HG03039 (cell line): ENCODE measurements at regions not wholly inside any gene's neighbourhood (a gene's known extent, or its start where the extent isn't known, plus 50 kb on each side); places are given as distances from the start of the nearest gene placed in this dataset.
A peak's percentile ranks its signal among the peaks of the same experiment; 100 is the strongest.
"Not testable (repeated sequence)": the region's sequence is repeated elsewhere in the genome, so short reads cannot be mapped to it uniquely, and the experiment has no call there.

Source experiments
- ATAC-seq: cut with Tn5 transposase; IDR thresholded peaks from one replicate; pipeline ENCODE4 v1.9.1; 2021; ENCODE audit warnings: mild to moderate bottlenecking, moderate library complexity; ENCODE audit not compliant: unreplicated experiment

DNA sequence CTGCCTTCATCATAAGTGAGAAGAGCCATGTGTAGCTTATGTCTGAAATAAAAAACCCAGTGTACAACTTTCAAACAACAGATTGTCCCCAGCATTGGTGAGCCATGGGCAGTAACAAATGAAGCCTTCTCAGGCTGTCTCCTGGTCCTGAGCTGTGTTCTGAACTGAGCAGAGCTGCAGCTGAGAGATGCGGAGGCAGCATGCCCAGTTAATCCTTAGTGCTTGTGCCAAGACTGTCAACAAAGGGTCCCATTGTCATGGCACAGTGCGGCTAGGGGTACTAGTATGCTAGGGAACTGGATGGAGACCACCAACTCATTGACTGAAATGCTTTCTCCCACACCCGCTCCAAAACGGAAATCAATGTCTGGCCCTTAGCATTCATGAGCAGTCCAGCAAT, 154.3 kb downstream of the RMST start:
- no peak for ATAC-seq

DNA sequence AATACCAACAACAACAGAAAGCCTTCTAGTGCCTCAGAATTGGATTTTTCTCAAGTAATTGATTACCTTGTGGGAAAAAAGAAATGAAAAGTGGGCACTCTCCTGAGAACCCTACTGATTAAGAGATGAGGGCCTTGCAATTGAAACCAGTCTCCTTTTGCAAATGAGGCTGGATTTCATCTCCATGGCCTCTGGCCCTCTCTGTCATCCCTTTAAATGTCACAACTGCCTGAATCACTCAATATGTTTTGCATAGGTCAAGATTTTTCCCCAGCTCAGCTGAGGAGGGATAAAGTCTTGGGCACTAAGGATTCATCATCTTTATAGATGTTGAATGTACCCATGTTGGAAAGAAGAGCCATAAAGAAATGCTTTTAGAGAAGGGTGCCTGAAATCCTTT, 166.4 kb downstream of the RMST start:
- no peak for ATAC-seq

DNA sequence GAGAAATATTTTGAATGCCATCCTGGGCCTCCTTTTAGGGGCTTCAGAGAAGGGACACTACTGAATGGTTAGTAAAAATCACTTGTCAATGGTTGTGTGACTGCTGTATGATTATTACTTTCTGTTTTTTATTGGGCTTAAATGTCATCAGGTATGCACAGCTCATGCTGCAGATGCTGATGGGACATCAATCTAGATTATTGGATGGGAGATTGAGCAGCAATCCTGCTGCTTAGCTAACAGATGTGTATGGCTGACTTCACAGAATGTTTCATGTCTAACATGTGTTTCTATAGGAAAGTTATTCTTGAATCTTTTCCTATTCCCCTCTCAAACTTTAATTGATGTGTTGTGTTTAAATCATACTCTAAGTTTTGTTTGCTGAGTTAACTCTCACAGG, 166.8 kb downstream of the RMST start:
- no peak for ATAC-seq

DNA sequence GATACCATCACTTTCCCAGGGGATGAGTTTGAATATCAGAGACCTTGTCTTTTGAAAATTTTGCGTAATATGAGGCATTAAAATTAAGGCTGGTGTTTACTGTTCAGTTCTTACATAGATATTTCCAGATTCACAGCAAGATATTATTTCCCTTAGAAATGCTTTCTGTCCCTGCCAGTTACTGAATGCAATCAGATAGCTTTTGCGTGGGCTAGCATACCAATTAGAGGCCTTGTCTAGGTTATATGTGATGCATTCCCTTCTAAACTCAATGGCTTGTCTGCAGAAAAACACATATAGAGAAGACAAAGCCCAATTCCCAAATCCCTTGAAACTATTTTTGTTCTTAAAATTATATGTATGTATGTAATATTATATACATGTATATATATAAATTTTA, 167.8 kb downstream of the RMST start:
- no peak for ATAC-seq

DNA sequence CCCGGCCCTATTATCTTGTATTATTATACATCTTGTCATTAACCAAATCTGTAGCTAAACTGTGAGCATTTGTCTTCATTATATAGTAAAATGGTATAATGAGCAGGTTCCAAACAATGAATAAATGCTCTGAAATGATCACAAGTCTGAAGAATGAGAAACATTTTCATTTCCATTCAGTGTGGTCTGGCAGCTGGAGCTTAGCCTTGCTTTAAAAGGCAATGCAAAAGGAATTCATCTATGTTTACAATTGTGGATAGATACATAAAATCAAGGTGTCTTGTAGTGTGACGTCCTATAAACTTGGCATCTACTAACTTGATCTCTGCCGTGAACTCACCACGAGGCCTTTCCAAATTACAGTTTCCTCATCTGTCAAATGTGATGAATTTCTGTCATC, 168.3 kb downstream of the RMST start:
- ATAC-seq: no peak

DNA sequence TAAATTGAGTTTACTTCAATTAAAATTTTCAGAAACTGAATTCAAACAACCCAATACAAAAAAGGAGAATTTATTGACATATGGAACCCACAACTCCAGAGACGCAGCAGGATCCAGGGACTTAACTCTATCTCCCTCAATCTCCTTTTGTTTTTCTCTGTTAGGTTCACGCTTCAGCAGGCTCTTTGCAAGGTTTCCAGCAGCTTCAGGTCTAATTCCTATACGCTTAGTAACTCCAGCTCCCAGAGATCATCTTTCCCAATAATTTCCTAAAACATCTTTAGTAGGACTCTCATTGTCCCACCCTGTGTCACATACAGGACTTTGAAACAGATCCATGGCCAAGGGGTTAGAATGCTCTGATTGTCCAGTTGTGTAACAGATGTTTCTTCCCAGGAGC, 175.2 kb downstream of the RMST start:
- ATAC-seq: no peak

DNA sequence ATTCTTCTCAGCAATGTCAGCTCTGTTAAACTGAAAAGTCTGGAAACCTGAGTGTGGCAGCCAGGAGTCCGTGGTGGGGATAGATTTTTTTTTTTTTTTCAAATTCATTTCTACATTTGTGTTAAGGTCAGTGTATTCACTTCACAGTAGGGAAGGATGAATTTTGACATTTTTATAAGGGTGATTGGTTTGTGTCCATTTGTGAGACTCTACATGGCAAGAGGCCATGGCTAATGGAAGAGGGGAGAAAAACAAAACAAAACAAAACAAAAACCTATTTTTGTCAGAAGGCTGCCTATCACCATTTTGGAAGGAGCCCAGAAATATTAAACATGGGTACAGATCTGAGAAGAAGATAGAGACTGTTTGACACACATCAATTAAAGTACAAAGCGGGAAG, 176.1 kb downstream of the RMST start:
- ATAC-seq: no peak

DNA sequence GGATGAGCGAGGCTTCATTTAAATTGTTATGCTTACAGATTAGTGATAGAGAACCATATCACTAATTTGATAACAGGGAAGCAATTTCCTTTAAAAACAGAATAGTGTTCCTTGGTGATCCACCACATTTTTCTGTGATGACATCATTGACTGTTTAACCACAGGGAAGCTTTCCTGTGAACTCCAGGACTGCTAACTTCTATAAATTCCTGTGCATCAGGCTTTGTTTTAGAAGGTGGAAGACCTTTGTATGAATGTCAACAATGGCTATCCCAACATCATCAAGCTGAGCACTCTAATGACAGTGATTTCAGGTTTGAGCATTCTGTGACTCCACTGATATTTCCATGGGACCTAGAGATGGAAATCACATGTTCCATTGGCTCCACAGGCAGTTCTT, 177.1 kb downstream of the RMST start:
- no peak for ATAC-seq

DNA sequence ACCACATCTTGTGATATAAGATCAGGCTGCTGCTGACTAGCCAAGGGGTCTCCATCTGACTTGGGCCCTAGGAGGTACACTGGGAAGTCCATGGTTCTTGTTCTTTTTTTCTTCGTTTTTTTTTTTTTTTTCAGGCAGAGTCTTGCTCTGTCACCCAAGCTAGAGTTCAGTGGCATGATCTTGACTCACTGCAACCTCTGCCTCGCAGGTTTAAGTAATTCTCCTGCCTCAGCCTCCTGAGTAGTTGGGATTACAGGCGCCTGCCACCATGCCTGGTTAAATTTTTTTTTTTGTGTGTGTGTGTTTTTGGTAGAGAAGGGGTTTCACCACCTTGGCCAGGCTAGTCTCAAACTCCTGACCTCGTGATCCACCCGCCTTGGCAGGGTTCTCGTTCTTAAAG, 178.2 kb downstream of the RMST start:
- ATAC-seq: no peak

DNA sequence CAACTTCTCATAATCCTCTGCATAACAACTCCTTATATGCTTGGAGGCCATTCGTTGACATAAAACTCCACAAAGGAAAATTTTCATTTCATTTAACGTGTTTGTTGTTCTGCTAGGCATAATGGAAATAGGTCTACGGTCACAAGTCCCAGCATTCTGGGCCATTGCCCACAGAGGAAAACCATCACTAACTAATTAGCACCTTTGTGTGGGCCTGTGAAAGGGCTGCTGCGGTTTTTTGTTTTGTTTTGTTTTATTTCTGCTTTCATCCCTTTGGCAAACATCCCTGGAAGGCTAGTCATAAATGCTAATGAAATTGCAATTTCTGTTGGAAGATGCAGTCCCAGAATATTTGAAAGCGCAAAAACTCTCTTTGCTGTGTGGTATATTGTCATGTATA, 180.3 kb downstream of the RMST start:
- no peak for ATAC-seq

DNA sequence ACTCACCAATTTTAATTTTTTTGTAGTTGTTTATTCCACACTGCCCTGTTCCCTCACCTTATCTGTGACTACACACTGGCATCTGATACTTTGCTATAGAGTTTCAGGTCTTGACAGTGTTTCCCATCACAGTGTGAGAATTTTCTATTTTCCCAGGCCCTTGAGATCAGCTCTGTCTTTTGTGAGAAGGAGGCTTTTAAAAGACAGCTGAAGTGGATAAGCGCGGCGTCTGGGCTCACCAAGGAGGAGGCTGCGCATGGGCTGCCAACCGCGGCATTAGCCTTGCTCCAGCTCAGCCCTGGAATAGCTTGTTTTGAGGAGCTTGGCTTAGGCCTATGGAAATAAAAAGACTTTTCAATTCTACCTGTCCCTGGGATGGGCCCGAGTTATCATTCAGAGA, 181.3 kb downstream of the RMST start:
- no peak for ATAC-seq

DNA sequence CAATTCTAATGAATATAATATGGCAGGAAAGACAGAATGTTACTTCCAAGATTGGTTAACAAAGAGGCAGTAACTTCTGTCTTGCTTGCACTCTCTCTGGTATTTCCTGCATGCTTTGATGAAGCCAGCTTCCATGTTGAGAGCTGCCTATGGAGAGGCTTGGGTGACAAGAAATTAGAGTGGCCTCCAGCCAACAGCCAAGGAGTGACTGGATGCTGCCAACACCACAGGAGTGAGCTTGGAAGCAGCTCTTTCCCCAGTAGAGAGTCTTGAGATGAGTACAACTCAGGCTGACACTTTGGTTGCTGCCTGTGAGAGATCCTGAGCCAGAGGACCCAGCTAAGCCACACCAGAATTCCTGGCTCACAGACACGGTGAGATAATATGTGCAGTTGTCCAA, 183.1 kb downstream of the RMST start:
- ATAC-seq: no peak

DNA sequence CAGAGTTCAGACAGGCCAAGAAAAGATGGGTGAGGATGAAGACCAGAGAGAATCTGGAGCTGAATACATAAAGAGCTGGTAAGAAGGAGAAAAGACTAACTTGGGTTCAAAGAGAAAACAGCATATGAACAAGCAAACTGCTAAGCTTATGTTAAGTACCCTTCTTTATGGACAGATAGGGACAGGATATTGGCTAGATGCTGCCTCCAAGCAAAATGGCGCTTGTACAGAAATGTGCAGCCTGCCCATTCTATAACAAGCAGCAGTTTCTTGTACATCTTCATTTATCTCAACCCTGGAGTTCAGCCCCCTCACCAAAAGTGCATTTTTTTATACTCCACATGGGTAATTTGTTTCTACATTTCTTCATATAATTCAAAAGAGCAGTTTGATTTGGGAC, 184.5 kb downstream of the RMST start:
- ATAC-seq: no peak

DNA sequence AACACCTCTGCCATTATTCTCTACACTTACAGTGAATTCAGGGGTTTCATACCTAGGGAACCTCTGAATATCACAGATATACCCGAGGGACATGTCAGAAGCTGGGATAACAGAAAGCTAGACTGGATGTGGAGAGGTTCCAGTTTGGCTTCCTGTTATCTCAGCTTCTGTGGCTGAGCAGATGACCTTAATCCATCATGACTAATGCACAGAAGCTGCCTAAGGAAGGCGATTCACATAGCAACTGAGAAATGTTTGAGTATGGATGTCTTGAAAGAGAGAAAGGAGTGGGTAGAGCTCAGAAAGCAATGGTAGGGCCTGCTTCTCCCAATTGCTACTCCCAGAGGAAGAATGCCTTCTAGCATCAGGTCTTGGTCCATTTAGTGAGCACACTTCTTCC, 187.6 kb downstream of the RMST start:
- no peak for ATAC-seq

DNA sequence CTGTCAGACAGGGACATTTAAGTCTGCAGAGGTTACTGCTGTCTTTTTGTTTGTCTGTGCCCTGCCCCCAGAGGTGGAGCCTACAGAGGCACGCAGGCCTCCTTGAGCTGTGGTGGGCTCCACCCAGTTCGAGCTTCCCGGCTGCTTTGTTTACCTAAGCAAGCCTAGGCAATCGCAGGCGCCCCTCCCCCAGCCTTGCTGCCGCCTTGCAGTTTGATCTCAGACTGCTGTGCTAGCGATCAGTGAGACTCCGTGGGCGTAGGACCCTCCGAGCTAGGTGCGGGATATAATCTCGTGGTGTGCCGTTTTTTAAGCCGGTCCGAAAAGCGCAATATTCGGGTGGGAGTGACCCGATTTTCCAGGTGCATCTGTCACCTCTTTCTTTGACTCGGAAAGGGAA, 193.9 kb downstream of the RMST start:
- ATAC-seq: not testable (repeated sequence)

DNA sequence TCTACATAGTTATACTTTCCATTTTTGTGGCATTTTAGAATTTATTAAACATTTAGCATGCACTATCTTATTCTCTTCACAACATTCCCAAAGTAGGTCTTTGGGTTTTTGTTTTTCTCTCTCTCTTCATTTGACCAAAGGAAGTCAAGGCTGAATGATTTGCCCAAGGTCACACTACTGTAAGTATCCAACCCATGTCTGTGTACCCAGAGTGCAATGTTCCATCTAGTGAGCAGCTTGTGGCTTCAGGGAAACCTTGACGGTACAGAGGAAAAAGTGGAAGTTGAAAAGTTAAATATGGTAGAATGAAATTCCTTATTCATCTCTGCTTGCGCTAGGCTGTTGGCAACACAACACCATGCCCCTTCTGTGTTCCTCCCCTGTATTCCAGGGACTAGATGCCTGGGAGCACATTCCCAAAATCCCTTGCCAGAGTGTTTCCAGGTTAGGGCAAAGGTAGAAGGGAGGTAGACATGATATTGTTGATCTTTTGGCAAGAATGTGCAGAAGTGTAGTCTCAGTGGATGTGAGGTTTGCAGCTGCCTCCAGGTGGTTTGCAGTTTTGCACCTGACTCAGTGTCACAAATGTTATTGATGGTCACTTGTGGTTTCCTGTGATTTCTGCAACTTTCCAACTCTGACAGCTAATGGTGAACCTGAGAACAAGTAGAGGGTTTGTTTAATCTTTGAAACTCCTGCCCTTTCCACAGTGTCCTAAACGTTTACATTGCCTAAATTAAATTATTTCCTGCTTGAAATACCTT, 196.7 kb downstream of the RMST start:
- ATAC-seq: no peak

DNA sequence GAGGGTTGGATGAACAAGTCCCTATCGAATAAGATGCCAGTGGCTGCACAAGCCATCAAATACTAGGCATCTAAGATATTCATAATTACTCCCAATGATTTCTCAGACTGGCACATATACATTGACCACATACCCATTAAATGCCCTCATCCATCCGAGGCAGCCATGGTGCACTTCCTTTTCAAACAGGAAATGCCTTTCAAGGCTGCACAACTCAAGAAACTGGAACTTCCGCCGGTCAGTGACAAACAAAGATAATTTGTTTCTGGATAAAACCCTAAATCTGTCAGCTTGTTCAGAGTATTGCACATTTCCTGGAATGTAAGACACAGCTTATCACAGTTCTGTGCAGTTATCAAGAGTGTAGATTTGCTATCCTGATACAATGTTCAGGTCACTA, 203.7 kb downstream of the RMST start:
- ATAC-seq: no peak

DNA sequence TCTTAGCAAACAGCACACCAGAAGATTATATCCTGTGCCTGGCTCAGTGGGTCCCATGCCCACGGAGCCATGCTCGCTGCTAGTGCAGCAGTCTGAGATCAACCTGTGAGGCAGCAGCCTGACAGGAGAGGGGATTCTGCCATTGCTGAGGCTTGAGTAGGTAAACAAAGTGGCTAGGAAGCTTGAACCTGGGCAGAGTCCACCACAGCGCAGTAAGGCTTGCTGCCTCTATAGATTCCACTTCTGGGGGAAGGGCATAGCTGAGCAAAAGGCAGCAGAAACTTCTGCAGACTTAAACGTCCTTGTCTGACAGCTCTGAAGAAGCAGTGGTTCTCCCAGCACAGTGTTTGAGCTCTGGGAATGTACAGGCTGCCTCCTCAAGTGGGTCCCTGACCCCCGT, 210.3 kb downstream of the RMST start:
- no peak for ATAC-seq

DNA sequence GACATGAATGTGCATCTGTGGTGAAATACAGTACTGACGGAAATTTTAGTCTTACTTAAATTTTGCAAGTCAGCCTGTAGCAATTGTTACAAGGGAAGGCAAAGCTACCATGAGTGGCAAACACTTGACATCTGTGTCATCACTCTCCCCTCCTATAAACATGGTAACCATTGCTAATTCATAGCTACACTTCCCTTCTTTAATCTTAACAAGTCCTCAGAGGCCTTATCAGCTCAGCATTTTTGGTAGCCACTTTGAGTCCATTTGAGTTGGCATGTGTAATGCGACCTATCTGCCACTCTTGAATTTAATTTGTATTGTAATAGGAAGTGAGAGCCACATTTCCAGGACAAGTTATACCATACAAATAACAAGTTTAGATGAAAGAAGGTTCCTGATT, 218.1 kb downstream of the RMST start:
- no peak for ATAC-seq

DNA sequence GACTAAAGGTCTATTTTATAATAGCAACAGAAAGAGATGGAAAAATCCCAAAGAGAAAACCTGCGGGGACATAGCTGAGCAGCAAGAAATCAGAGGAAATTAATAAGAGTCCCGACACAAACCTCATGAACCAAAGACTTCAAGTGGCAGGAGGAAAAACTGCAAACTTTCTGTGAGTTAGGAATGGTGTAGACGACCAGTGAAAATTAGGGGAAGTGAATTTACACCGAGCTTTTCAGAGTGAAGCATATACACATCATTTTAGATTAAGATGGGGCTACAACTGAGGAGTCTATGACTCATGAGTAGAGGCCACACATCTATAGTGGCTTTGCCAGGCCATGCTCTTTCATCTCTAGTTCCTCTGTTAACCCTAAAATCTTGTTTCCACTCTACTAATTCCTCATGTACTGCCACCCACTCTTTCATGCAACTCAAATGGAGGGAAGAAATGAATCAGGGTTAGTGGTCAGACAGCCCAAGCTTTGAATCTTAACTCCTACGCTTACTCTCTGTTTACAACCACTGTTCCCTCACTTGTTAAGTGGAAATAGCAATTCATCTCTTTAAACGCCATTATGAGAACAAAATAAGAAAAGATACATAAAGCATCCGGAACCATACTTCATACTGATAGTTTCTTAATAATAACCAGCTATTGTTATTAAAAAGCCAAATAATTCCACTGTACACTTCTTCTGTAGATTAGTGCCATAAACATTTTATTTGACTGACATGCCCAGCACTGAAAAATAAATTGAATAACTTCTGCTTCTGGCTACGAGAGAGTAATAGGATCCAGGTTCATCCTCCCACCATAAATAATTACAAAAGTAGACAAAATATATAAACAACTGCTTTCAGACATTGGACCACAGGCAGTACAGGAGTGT, 219.3 kb downstream of the RMST start:
- peak; percentile 86 for ATAC-seq

DNA sequence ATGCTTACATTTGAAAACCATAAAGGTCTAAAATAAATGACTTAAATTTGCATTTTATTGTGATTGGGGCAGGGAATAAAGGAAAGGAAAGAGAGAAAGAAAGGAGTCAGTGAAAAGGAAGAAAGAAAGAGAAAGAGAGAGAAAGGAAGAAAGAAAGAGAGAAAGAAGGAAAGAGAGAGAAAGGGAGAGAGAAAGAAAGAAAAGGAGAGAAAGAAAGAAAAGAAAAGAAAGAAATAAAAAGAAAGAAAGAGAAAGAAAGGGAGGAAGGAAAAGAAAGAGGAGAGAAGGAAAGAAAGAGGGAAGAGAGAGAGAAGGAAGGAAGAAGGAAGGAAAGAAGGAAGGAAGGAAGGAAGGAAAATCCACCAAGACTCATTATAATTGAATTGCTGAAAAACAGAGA, 222.8 kb downstream of the RMST start:
- no peak for ATAC-seq

DNA sequence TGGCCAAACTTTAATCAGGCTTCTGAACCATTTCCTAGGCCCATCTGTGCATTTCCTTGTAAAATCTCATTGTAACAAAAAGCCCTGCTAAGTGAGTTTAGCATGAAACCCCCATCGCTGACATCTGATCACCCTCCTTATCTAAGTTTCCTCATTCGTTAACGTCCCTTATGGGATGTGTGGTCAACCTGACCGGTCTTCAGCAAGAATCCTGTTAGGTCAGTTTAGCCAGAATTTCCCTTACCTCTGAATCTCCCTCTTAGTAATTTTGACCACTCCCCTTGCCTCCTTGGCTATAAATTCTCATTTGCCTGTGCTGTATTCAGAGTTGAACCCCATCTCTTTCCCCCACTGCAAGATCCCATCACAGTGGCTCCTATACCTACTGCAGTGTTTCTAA, 239.3 kb downstream of the RMST start:
- ATAC-seq: no peak
